NCI-H446 (cell line): ENCODE measurements at regions not wholly inside any gene's neighbourhood (a gene's known extent, or its start where the extent isn't known, plus 50 kb on each side); places are given as distances from the start of the nearest gene placed in this dataset.

Experiments used
- DNase-seq, 2 experiments: peaks; one replicate each; lab custom pipeline; 2025; lab: John Stamatoyannopoulos, UW

DNA sequence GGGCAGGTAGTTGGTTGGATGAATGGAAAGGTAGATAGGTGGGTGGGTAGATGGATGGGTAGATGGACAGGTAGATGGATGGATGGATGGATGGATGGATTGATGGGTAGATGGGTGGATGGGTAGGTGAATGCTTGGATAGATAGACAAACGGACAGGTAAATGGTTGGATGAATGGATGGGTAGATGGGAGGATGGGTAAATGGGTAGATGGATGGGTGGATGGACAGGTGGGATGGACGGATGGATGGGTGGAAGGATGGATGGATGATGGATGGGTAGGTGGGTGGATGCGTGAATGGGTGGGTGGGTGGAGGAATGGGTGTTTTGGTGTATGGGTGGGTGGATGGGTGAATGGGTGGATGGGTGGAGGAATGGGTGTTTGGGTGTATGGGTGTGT is 50.1 kb upstream of the ASAP2 start:
- no peak for DNase-seq

DNA sequence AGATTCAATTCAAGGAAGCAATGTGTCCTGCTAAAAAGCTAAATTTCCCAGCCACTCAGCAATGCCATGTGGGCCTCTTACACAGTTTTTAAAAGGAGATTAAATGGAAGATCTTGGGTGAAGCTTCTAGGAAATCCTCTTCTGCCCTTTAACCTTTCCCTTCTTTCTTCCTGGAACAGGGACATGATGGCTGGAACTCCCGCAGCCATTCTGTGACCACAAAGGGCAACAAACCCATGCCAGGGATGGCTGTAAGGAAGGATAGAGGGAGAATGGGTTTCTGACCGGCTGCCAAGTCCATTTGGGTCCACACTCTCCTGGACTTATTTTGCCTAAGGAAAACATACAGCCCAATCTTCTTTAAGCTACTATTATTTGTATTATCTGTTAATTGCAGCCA is 52.6 kb upstream of the ASAP2 start:
- no peak for DNase-seq

DNA sequence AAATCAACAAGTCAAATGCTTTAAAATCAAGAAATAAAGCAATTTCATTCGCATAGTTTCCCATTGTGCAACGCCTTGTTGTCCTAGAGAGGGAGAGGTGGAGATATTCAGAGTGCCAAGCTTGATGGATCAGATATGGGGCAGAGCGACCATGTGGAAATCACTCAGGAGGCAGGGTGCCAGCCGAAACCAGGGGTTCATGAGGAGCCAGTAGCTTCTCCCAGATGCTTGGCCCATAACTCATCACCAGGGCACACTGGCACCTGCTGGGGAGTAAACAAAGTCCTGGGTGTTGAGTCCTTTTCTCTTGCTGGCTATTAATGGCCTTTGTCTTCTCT is 53.0 kb upstream of the ASAP2 start:
- no peak for DNase-seq

DNA sequence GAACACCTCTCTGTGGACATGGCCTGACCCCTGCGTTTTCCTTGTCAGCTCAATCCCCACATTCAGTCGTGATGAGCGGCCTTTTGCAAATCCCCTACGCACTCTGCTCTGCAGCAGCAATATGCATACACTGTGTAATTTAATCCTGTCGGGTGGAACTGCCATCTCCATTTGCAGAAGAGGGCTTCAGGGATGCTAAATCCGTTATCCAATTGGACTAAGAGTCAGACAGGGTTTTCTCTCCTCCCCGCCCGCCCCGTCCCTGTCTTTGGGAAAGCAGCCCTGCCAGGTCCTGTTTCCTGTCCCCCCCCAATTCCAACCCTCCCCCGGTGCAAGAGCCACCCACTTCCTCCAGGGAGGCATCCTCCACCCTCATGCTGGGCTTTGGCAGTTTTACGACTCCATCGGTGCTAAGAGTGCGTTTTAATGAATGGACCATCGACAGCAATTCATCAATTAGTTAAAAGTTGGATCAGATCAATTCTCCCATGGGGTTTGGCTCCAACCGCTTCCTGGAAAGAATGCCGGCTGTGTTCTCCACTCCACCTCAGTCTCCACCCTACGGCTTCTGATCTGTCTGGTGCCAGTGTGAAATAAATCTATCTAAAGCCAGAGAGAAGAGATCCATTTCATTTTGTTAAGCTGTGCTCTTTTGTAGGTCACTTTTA is 53.5 kb upstream of the ASAP2 start:
- DNase-seq: no peak

DNA sequence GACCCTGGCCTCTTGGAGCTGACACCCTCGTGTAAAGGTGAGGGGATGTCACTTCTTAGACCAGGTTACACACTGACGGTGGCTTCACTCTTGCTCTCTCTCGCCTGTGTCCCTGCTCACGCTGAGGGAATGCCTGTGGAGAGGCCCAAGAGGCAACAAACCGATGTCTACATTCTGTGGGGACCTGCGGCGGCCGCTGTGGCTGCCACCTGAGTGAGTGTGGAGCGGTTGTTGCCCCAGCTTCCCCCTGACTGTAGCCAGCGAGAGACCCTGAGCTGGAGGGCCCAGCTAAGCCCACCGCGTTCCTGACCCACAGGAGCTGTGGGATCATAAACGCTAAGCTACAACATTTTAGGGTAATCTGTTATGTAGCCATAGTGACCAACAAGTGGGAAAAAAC is 55.7 kb upstream of the ASAP2 start:
- no peak for DNase-seq

DNA sequence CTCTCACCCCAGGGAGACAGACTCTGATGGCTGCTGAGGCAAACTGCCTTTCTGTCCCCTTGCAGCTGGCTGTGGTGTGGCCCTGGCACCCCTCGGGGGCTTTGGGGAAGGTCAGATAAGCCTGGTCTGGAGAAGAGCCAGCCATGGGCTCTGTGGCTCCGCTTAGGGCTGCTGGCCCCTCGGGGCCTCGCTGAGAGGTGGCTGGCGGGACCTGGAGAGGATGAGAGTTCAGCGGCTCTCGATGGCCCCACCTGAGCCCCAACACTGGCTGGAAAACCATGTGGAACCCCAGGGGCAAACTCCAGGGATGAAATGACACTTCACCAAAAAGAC is 56.1 kb upstream of the ASAP2 start:
- DNase-seq: no peak

DNA sequence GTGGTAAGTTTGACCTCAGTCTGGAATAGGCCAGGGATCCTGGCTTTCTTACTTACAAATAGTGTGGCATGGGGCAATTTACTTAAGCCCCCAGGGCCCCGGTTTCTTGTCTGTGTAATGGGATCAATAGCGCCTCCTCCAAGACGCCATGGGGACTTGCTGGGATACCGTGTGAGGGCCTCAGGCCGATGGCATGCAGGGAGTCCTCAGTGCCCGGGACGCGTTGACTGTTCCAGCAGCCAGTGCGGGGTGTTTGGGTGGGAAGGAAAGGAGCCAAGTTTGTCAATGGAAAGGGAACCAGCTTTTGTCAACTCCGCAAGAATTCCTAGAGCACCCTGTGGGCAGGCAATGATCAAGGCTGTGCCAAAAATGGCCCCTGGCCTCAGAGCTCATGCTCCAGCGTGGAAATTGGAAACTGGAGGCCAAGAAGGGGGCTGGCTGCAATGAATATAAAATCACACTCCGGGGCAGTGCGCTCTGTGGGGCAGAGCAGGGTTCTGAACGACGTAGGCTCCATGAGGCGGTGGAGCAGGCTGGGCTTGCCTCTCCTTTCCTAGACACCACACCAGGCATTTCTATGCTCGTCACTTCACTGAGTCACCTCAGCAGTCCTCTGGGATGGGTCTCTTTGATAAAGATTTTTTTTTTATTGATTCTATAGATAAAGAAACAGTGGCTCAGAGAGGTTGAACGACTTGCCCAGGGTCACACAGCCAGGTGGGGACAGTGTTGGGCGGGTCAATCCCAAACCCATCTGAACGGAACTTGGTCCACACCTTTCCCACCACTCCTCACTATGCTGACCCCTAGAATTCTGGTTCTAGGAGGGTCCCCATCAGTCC is 56.7 kb upstream of the ASAP2 start:
- no peak for DNase-seq

DNA sequence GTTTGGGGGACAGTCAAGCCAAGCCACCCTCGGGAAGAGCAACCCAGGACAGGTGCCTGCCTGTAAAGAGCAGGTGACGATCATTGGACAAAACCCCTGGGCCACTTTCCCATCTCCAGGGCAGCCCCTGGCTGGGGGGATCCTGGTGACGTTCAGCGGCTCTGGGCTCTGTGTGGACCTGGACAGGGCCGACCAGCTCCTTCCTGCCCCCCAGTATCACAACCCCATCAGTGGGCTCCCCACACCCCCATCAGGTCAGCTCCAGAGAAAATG is 57.3 kb upstream of the ASAP2 start:
- no peak for DNase-seq

DNA sequence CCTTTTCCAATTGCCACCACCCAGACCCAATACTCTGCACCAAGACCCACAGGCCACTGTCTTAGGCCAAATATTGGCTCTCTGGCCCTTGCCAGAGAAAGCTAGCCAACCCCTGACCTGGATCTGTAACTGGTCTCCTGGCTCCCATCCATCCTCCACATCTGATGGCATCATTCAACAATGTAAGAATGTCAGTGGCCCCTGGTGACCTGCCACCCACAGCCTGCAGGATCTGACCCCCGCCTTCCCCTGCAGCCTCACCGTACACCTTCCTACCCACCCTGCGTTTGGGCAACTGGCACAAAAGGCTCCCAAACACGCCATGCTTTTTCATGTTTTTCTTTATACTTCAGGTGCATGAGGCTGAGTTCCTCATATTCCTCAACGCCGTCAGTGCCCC is 60.0 kb upstream of the ASAP2 start:
- DNase-seq: no peak

DNA sequence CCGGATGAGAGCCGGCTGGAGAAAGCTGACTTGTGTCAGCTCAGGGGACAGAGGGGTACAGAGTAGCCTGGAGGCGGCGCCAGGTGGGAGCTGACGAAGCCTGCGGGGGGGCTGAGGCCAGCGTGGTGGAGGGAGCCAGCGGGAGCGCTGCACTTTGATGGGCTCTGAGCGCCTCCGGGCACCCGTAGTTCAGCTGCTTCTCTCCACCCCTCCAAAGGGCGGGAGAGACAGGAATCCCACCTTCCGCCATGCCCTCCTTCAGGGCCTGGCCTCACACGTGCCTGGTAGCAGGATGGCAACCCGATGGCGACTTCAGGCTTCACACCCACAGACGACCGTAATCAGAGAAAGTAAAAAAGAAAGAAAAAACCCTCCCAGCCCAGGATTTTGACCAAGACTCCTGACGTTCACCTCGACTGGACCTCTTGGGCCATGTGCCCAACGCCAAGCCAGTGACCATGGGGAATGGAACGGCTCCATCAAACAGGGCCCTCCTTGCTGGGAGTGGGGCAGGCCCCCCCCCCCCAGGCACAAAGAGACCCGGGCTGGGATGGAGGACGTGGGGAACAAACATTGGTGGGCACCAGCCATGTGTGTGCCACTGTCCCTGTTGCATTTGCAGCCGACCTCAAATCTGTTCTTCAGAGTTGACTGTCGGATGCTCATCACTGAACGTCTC is 60.7 kb upstream of the ASAP2 start:
- DNase-seq: no peak

DNA sequence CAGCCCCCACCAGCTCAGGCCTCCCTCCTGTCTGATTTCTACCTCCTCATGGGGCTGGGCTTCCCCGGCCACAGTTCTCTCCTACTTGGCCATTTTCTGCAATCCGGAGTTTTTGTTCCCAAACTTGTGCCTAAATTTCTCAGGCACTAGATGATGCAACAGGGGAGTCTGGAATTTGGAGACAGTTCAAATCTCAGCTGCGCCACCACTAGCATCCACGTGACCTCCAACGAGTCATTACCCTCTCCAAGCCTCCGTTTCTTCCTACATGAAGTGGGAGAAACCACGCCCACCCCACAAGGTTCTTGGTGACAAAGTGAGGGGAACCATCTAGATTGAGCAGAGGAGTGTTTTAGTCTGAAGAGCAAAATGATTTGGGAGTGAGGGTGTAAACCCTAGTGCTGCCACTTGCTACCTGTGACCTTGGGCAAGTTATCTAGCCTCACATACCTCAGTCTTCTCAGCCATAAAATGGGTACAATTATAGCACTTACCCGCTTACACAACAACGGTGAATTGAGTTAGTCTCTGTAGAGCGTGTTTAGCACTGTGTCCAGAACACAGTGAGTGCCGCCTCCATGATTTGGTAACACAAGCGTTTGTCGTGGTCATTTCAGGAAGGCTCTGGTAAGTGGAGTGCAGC is 61.4 kb upstream of the ASAP2 start:
- DNase-seq: no peak

DNA sequence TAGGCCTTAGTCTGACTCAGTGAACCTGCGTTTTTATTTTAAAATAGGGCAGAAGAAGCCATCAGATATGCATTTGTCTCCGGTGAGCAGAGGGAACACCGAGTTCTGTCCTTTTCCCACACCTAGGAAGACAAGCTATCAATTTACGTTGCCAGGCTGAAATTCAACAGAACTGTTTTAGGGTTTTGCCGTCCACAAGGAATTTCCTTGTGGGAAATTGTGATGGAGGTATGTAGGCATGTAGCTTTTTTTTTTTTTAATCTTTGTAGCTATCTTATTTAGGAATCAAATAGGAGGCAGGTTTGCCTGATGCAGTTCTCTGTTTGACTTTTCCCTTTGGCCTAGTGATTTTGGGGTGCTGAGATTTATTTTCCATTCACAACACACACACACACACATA is 62.0 kb upstream of the ASAP2 start:
- no peak for DNase-seq

DNA sequence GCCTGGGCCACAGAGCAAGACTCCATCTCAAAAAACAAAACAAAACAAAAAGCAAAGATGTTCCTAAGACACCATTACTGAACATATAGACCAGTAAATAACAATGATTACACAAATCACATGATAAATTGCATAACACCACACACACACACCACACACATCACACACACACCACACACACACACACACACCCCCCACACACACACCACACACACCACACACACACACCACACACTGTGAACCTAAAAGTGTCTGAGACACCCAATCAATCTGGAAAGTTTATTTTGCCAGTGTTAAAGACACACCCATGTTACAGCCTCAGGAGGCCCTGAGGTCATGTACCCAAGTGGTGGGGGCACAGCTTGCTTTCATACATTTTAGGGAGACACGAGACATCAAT is 62.6 kb upstream of the ASAP2 start:
- no peak for DNase-seq

DNA sequence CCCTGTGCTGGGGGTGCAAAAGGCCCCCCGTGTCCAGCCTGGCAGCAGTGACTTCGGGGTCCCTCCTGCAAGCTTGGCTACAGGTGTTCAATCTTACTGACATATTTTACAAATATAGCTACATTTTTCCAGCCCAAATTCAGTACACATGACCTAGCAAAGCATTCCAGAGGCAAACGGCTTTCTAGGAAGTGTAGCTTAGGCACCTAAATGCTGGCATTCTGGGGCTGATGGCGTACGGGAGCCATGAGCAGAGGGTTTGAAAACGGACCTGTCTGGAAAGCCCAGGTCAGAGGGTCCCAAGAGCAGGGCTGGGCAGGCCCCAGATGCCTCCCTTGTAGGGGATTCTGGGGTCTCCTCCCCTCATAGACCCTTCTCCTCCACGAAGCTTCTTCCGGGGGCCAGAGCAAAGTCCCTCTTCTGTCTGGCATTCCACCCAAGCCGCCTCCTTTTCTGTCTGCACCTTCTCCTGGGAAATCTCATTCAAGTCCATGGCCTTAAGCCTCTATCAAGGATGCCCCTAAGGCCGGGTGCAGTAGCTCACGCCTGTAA is 63.3 kb upstream of the ASAP2 start:
- DNase-seq: no peak

DNA sequence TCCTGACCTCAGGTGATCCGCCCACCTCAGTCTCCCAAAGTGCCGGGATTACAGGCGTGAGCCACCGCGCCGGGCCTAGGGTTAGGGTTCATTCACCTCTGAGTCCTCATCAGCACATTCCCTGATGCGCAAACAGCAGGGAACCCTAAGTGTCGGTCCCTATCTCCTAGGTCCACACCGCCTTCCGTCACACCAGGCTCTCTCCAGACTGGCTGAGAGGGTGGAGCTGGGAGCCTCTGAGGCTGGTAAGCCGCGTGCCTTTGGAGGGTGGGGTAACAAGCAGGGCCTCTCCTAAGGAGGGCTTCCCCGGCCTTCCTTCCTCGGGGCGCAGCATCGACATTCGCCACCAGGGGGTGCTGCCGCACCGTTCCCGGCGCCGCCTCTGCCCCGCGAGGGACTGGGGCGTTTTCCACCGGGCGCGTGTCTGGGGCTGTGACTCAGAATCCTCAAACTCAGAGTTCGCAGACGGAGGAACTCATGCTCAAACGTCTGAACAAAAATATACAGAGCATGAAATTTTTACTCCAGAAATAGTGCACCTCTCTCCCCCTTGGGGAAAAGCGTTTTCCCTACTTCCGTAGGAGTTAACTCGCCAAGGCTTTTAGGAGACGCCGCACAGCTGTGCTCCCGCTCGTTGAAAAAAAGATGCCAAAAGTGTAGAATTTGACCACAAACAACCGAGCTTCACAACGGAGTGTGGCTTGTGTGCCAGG is 63.9 kb upstream of the ASAP2 start:
- DNase-seq: peak; percentile 54 to 85

DNA sequence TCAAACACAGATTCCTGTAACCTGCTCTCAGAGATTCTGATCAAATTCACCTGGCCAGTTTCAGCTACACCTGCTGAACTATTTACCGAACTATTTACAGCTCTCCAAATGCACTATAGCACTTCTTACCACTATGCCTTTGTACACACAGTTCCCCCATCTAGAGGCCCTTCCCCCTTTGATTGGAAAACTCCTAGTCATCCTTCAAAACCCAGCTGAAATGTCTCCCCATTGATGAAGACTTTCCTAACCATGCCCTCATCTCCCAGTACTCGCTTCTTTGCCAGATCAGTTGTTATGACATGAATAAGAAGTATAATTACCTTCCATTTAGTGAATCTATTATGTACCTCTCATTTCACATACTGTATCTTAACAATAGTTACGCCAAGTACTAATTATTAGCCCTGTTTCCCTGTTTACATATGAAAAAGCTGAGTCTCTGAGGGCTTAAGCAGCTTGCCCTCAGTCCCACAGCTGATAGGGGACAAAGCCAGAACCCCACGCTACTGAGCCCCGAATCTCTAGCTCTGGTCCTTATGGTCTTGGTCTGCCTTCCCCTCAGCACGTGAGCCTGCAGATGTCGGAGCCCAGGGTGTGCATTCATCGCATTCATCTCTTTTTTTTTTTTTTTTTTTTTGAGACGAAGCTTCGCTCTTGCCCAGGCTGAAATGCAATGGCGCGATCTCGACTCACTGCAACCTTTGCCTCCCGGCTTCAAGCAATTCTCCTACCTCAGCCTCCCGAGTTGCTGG is 64.7 kb upstream of the ASAP2 start:
- DNase-seq: no peak

DNA sequence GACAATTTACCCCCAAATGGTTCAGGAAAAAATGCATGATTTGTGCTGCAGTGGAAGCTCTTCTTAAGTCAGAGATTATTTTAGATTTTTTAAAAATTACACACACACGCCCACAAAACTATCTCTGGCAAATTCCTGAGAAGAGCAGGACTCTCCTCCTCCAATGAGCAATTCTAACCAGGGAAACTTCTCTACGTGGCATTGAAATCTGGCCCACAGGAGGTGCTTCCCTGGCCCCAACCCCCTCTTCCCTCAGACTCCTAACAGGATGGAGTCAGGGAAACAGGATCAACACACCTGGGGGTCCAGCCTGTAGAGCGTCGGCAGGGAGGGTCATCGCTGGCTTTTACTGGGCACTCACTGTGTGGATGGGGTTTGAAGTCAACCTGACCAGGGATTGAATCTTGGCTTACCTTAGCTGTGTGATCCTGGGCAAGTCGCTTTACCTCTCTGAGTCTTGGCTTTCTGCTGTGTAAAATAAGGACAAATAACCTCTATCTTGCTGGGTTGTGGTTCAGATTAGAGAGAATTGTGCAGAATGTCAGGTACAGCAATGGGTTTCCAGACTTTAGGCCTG is 65.4 kb upstream of the ASAP2 start:
- no peak for DNase-seq

DNA sequence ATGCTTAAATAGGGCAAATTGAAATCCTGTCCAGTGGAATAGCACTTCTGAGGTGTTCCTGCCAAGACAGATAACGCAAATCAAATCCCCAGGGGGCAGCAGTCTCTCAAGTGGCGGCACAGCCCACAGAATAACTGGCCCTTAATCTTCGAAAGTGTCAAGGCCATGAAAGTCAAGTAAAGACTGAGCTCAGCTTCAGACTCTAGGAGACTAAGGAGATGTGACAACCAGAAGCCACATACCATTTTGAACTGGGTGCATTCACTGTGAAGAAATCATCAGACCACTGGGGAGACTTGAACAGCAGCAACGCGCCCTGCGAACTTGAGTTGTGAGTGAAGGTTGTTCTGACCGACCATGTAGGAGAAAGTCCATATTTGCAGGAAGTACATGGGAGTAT is 66.0 kb upstream of the ASAP2 start:
- no peak for DNase-seq

DNA sequence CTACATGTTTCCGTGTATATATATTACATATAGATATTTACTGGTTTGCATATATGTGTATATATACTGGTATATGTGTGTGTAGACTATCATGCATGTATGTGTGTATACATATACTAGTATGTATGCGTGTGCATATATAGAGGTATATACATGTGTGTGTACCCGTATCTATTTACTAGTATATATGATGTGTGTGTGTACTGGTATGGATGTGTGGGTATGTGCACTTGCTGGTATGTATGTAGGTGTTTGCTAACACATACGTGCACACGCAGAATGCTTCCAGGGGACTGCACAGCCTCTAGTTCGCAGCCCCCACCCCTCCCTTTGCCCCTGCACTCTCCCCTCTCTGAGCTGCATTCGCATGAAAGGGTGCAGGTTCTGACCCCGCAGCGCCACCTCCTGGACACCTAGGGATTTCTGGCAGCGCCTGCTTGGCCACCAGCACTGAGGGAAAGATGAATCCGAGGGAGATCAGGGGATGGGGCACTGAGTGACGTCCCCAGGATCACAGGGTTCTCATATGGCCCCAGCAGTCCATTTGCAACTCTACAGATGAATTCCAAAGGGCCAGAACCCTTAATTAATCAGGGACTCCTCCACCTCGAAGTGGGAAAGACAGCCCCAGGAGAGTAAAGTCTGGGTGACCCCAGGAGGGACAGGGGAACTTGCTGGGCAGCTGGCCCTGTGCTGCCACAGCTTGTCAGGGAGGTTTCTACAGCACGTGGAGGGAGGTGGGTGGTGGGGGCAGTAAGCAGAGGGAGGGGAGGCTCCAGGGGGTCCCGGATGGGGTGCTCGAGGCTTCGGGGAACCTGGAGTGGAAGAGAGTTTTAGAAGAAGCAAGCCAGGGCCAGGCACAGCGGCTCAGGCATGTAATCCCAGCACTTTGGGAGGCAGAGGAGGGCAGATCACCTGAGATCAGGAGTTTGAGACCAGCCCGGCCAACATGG is 66.8 kb upstream of the ASAP2 start:
- peak; percentile 12 to 72 for DNase-seq
